Endothelial cell of umbilical vein (primary cell): ENCODE measurements at regions not wholly inside any gene's neighbourhood (a gene's known extent, or its start where the extent isn't known, plus 50 kb on each side); places are given as distances from the start of the nearest gene placed in this dataset.

Source experiments
- BruUV-seq: library from RNA; stranded (reverse); fragments of 400-500 nt; replicated peaks from 2 replicates; lab custom pipeline; 2021; lab: Mats Ljungman, UMichigan
- CTCF ChIA-PET: fragments of 300-600, 350-600 bp; sonication (Branson Sonifier 250); formaldehyde crosslinking; loops from one replicate; lab custom pipeline; 2021; ENCODE audit warnings: antibody characterized with exemption, inconsistent platforms; lab: Charles Lee
- POLR2A ChIA-PET: fragments of 300-600, 350-600 bp; sonication (Branson Sonifier 250); formaldehyde crosslinking; loops from one replicate; lab custom pipeline; 2021; ENCODE audit warnings: antibody characterized with exemption, inconsistent platforms; lab: Charles Lee
- DNase-seq: peaks from one replicate; pipeline ENCODE4 v3.0.0-alpha.2; 2011; ENCODE audit warnings: low read depth, low spot score
- FAIRE-seq: peaks from 2 replicates; lab custom pipeline; 2011; peaks lifted over from hg19 to GRCh38; lab: Jason Lieb, UNC
- H2AFZ ChIP-seq: 2 replicates; pipeline ENCODE4 v1.6.0; 2012; ENCODE audit warnings: low read depth, low read length, control low read depth, inconsistent platforms
- H3K27ac ChIP-seq: 2 replicates; pipeline ENCODE4 v1.5.1; 2011; ENCODE audit warnings: low read depth, mild to moderate bottlenecking, control low read depth, low read length, moderate library complexity; ENCODE audit not compliant: insufficient read depth
- H3K27me3 ChIP-seq, 2 experiments: 2 replicates each; pipeline versions ENCODE4 v1.6.0 to v1.6.1; 2011; ENCODE audit warnings: low read length in 2 of 2, mixed read lengths in 1 of 2; ENCODE audit not compliant: control insufficient read depth in 2 of 2, insufficient read depth in 2 of 2
- H3K36me3 ChIP-seq, 2 experiments: 2 replicates in 1 of 2; 3 replicates in 1 of 2; pipeline ENCODE4 v1.5.1; 2011; ENCODE audit warnings: low read length in 2 of 2, mild to moderate bottlenecking in 1 of 2, moderate library complexity in 1 of 2; ENCODE audit not compliant: control insufficient read depth in 2 of 2, insufficient read depth in 2 of 2; ENCODE audit errors: extremely low read depth in 1 of 2
- H3K4me1 ChIP-seq: 3 replicates; pipeline ENCODE4 v1.5.1; 2011; ENCODE audit warnings: mild to moderate bottlenecking, low read length; ENCODE audit not compliant: control insufficient read depth, insufficient read depth; ENCODE audit errors: extremely low read depth
- H3K4me2 ChIP-seq: 2 replicates; pipeline ENCODE4 v1.6.1; 2011; ENCODE audit warnings: low read length, control low read depth, mixed read lengths; ENCODE audit not compliant: insufficient read depth
- H3K4me3 ChIP-seq, 3 experiments: fragments of 200-600 bp in 1 of 3; sonication (generic), shearing (Covaris generic) in 1 of 3; replicated peaks in 1 of 3; 2 replicates each; pipeline ENCODE4 v1.5.1; 2011 to 2016; ENCODE audit warnings: control low read depth in 3 of 3, low read length in 3 of 3, mild to moderate bottlenecking in 2 of 3, inconsistent platforms in 1 of 3, low read depth in 1 of 3, moderate library complexity in 1 of 3; ENCODE audit not compliant: insufficient read depth in 1 of 3
- H3K79me2 ChIP-seq: 2 replicates; pipeline ENCODE4 v1.6.0; 2012; ENCODE audit warnings: low read length, inconsistent platforms; ENCODE audit not compliant: control insufficient read depth, insufficient read depth
- H3K9ac ChIP-seq: replicated peaks from 2 replicates; pipeline ENCODE3; 2011; ENCODE audit warnings: low read length, control low read depth; ENCODE audit not compliant: insufficient read depth; ENCODE audit errors: extremely low read depth
- H3K9me1 ChIP-seq: replicated peaks from 3 replicates; pipeline ENCODE4 v1.6.0; 2011; ENCODE audit warnings: mild to moderate bottlenecking, low read length; ENCODE audit not compliant: control insufficient read depth, insufficient read depth; ENCODE audit errors: extremely low read depth
- H3K9me3 ChIP-seq: replicated peaks from 2 replicates; pipeline ENCODE4 v1.5.1; 2012; ENCODE audit warnings: low read length, inconsistent platforms; ENCODE audit not compliant: control insufficient read depth, insufficient read depth
- H4K20me1 ChIP-seq: replicated peaks from 2 replicates; pipeline ENCODE3; 2011; ENCODE audit warnings: mild to moderate bottlenecking, low read length; ENCODE audit not compliant: control insufficient read depth, insufficient read depth; ENCODE audit errors: extremely low read depth
- CTCF ChIP-seq, 2 donors: IDR thresholded peaks; 1 replicate in 1 of 2; 2 replicates in 1 of 2; pipeline ENCODE4 v1.5.1; 2011; ENCODE audit warnings: low read length in 2 of 2, mild to moderate bottlenecking in 2 of 2, moderate library complexity in 2 of 2, control low read depth in 1 of 2, inconsistent platforms in 1 of 2, low read depth in 1 of 2; ENCODE audit not compliant: insufficient read depth in 1 of 2; ENCODE audit errors: extremely low read depth in 1 of 2
- EZH2 ChIP-seq: IDR thresholded peaks from 2 replicates; pipeline ENCODE4 v1.6.1; 2012; ENCODE audit warnings: borderline replicate concordance, low read depth, mild to moderate bottlenecking, moderate library complexity, low read length, inconsistent platforms; ENCODE audit not compliant: severe bottlenecking
- FOS ChIP-seq: IDR thresholded peaks from 2 replicates; pipeline ENCODE4 v1.6.1; 2011; ENCODE audit warnings: mild to moderate bottlenecking, low read length, moderate library complexity, borderline replicate concordance; ENCODE audit not compliant: insufficient read depth
- GATA2 ChIP-seq: IDR thresholded peaks from 2 replicates; pipeline ENCODE4 v1.7.0; 2011; ENCODE audit warnings: low read depth, mild to moderate bottlenecking, moderate library complexity, mixed read lengths, low read length; ENCODE audit not compliant: insufficient read length, insufficient read depth
- JUN ChIP-seq: IDR thresholded peaks from 2 replicates; pipeline ENCODE4 v1.6.1; 2011; ENCODE audit warnings: borderline replicate concordance, low read depth; ENCODE audit not compliant: insufficient read length, insufficient read depth
- MAX ChIP-seq: IDR thresholded peaks from 2 replicates; pipeline ENCODE4 v1.6.1; 2011; ENCODE audit not compliant: insufficient read depth, insufficient read length
- MYC ChIP-seq: IDR thresholded peaks from one replicate; pipeline ENCODE4 v1.6.1; 2011; ENCODE audit warnings: mild to moderate bottlenecking, low read depth, low read length
- POLR2A ChIP-seq: IDR thresholded peaks from 2 replicates; pipeline ENCODE4 v1.6.1; 2012; ENCODE audit warnings: low read depth, mild to moderate bottlenecking, control low read depth, low read length
- POLR2AphosphoS5 ChIP-seq: IDR thresholded peaks from 2 replicates; pipeline ENCODE4 v1.6.1; 2012; ENCODE audit warnings: low read depth, mild to moderate bottlenecking, control low read depth, low read length, moderate library complexity; ENCODE audit not compliant: insufficient read depth
- dilution Hi-C: fragments of 300-500 bp; cut with MboI; formaldehyde crosslinking; loops from one replicate; pipeline ENCODE4 v1.15.0; 2019; ENCODE audit warnings: low sequenced_read_pairs; ENCODE audit not compliant: extremely low pct_ligation_motif_present
- intact Hi-C: fragments of 100-400 bp; cut with micrococcal nuclease; formaldehyde crosslinking; loops from one replicate; pipeline ENCODE4 v1.10.0; 2022

- TF ChIP-seq POLR2A (no peak), POLR2AphosphoS5 (no peak), JUN (no peak), FOS (no peak), EZH2 (no peak), MYC (no peak), GATA2 (no peak), CTCF (IDR thresholded peaks at IDR 0.05; ENCODE audit: extremely low read depth in 1 of 2, insufficient read depth in 1 of 2, low read depth in 1 of 2, low read length in 2 of 2) (no peak), MAX (no peak)
- no peak overlapping the region for H3K4me3 ChIP-seq
- H3K9ac ChIP-seq: no peak overlapping the region
- no peak for DNase-seq
- H3K4me2 ChIP-seq: no peak overlapping the region
- H4K20me1 ChIP-seq: no peaks in the 10 kb centered on the region
- no peak overlapping the region for H2AFZ ChIP-seq
- FAIRE-seq: no peak
- H3K27ac ChIP-seq: no peak overlapping the region
- no TSS peak for BruUV-seq
- CTCF ChIA-PET: no interaction called here
- no peaks in the 10 kb centered on the region for H3K9me3 ChIP-seq
- dilution Hi-C loops: no loop called here
- H3K9me1 ChIP-seq: no peaks in the 10 kb centered on the region
- H3K36me3 ChIP-seq: no peaks in the 10 kb centered on the region
- no peaks in the 10 kb centered on the region for H3K4me1 ChIP-seq
- H3K27me3 ChIP-seq: no peaks in the 10 kb centered on the region
- H3K79me2 ChIP-seq: no peaks in the 10 kb centered on the region
- intact Hi-C loops: no loop called here
- POLR2A ChIA-PET: no interaction called here
Observed at GRCh38 chr2:16246911-16247310, 306.6 kb downstream of the MYCN start.
